ENCODE measurements at regions not wholly inside any gene's neighbourhood (a gene's known extent, or its start where the extent isn't known, plus 50 kb on each side); places are given as distances from the start of the nearest gene placed in this dataset.

DNA sequence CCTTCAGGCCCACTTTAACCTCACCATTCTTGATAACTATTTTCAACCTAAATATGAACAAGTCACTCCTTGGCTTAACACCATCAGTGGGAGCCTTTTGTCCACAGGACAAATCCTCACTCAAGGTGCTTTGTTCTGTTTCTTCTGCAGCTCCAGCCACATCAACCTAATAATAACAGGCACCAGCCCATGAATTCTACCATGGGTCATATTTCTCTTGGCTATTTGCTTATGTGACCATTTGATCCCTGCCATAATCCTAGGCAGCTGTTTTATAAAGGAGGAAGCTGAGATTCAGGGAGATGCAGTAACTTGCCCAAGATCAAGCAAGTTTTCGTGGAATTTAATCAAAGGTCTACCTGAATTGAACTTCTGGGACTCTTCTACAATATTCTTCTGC is 561.3 kb downstream of the DHX35 start:
- no peak for DNase-seq

- no peak for DNase-seq
Measured at GRCh38 chr20:39518654-39519053, 556.5 kb downstream of the DHX35 start.

DNA sequence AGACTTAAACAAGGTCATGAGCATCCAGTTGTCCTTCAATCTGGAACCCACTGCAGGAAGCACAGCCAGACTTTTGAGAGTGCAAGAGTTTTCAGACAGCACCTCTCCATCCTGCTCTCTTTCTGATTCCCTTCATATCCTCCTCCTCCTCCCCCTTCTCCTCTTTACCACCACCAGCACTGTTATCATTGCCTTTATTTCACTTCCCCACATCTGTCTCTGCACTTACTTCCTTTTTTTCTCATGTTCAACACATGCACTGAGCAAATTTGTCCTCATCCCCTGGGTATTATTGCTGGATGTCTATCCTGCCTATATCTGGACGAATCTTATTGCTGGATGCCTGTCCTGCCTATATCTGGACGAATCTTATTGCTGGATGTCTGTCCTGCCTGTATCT is 554.8 kb downstream of the DHX35 start:
- no peak for DNase-seq

DNA sequence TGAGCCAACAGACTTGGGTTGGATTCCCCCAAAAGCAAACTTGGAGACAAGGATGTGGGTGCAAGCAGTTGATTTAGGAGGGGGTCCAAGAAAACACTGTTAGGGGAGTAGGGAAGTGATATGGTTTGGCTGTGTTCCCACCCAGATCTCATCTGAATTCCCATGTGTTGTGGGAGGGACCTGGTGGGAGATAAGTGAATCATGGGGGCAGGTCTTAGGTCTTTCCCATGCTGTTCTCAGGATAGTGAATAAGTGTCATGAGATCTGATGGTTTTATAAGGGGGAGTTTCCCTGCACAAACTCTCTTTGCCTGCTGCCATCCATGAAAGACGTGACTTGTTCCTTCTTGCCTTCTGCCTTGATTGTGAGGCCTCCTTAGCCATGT is 542.6 kb downstream of the DHX35 start:
- DNase-seq, result no peak

DNA sequence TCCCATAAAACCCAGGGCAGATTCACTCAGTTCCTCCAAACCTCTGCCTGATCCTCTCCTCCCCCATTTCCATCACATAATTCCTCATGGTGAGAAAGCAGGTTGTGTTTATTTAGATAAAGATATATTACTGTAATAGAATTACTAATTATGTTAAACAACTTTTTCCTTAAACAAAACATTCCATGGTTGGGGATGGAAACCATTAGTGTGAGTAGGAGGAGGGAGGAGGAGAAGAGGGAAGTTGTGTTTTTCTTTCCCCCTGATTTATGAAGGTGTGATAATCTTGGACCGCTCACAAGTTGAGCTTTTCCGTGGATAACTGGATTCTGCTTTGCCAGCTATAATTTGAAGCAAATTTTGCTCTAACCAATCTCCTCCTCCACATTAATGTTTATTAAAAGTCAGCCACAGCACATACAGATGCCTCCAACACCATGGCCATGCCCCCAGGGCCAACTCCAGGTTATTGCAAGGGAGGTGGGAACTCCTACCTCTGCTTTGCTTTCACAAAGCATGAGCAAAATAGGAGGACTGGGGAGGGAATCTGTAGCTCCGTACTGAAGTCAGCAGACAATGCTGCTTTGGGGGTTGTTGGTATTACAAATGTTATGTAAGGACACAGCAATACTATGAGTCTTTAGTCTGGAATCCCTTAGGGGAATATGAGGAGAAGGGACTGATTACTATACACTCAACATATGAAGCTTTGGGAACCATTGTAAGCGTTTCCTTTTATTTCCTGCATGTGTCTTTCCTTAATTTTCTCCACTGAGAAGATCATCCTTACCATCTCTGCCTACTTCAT is 542.0 kb downstream of the DHX35 start:
- no peak for DNase-seq

DNA sequence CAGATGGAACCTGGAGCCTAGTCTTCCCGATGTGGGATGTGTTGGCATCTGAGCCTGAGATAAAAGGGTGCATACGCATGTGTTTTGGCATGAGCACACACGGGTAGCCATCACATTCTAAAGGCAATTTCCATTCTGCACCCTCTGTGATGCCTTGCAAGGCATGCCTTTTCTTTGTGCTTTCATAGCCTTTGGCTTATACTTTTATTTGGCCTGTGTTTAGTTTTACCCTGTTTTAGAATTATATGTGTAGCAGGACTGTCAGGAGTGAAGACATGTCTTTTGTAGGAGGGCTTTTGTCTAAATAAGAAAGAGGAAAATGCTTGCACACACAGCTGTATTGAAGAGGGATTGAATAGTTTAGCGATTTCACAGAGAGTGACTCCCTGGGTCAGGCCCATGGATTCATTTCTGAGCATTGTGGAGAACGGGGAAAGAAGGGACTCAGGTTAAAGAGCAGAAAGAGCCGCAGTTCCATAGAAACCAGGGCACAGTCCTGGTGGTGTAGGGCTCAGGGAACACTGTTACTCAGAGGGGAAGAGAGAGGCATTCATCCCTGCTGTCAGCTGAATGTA is 530.2 kb downstream of the DHX35 start:
- DNase-seq, result no peak

- DNase-seq, result no peak
Measured at GRCh38 chr20:39491711-39492110, 529.6 kb downstream of the DHX35 start.

DNA sequence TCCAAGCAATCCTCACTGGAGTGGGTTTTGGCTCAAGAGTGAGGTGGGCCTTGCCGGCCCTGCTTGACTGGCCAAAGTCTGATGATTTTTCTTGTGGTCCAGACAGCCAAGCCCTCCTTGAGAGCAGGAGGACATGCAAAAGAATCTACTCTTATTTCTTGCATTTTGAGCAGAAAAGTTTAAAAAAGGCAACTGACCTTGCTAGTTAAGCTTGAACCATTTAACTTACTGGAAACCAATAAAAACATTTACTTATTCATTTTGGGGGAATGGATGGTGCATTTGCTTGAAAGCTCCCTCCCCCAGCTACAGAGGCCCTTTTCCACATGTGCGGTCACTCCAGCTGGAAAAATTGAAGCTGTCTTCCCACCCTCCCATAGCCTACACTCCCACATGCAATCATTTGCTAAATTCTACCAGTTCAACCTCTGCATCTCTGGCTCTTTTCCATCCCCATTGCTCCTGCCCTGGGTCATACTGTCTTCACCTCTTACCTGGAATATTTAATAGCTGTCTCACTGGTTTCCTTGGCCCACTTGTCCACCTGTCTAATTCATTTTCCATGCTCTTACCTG is 527.9 kb downstream of the DHX35 start:
- no peak for DNase-seq

DNA sequence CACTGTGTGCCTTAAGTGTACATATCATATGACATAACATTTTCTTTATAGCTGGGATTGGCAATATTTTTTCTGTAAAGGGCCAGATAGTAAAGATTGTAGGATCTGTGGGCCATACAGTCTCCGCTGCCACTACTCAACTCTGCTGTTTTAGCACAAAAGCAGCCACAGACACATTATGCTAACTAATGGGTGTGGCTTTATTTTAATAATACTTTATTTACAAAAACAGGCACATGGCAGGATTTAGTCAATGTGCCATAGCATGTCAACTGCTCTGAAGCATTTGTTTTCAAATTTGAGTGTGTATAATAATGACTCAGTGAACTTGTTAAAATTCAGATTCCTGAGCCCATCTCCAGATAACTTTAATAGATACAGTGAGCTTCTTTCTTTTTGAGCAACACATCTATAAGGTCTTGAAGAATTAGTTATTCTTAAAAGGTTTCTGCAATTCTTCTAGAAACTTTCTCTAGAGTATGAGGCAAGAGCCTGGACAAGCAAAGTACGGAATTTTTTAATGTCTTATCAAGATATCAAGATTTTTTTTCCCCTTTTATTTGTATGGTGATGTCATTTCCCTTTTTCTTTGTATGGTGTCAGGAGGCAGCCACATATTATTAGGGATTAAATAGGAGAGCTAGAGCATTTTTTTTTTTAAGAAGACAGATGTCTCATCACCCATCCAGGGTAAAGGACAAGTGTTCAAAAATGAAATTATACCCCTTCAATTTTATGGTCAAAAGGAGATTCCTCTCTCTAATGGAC is 518.3 kb downstream of the DHX35 start:
- no peak for DNase-seq

GRCh38 chr20:39479196-39479810 is 517.2 kb downstream of the DHX35 start:
- DNase-seq, result no peak

DNA sequence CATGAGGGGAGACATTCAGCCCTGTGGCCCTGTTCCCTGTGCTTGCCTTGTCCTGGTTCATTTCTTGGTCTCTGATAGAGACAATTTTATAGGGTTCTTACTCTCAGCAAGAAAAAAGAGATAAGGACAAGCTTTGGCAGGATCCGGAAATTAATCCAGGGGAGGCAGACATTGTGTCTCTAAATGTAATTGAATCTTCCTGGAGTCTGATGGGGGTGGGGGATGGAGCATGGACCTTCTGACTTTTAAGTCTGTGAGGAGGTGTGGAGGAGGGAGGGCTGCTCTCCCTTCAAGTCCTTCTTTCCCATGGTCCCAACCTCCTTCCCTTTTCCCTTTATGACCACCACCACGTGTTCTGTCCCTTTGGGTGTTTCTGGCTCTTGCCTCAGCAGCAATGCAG is 512.7 kb downstream of the DHX35 start:
- no peak for DNase-seq

DNA sequence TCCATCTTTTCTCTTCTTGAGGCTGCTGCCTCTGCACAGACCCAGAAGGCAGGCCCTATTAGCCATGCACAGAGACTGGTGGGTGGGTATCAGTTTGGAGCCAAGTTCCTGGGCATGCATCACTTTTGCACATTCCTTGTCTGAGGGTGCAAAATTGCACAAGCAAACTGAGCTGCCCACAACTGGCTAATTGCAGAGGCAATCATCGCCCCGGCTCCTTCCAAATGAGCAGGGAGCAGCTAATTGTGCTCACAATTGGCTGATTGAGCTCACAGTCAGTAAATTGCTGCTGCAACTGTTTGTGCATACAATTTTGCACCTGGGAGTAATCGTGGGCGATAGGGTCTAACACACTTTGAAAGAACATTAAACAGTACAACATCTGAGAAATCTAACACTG is 511.4 kb downstream of the DHX35 start:
- DNase-seq, result no peak

- DNase-seq, result no peak
Measured at GRCh38 chr20:39468703-39469102, 506.6 kb downstream of the DHX35 start.

DNA sequence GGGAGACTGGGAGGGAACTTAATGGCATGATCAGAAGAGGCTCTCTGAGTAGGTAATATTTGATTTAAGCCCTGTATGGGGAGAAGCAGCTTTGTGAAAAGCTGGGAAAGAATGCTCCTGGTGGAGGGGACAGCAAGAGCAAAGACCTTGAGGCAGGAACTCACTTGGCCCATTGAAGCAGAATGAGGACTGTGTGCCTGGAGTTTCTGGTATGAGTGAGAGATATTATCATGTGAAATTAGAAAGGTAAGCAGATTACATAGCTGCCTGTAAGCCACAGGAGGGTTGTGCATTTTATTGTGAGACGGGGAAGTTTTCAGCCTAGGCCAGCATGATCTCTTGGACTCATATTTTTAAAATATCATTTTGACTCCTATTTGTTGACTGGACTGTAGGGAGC is 502.1 kb downstream of the DHX35 start:
- no peak for DNase-seq

GRCh38 chr20:39462416-39462945 is 500.3 kb downstream of the DHX35 start:
- no peak for DNase-seq

DNA sequence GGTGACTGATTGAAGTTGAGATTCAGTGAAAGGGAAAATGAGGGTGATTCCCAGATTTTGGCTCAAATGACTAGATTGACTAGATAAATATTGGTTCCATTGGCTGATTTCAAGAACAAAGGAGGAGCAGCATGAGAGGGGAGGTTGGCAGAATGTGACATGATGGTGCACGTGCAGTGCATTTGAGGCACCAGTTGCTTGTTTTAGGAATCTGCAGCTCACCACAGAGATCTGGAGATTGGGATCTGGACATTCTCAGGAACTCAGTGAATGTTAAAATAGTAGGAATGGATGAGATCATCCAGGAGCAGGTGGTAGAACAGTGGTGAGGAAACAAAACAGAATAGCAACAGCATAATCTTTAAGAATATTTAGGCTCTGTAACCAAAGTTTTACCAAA is 496.3 kb downstream of the DHX35 start:
- DNase-seq, result no peak

DNA sequence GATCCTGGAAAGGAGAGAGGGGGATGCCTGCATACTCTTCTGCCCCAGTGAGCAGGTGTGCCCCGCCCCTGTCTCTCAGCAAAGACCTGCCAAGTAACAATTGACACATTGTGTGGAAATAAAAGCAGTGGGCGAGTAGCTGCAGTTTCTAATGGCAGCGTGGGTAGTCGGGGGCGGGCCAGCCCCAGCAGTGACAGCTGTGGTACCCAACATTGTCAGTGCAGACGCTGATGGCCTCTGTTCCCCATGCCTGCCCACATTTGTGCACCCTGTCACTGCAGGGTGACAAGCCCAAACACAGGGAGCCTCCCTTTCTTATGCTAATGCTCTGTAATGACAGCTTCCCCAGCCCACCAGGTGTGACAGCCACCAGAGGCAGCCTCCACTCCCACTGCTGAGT is 491.7 kb downstream of the DHX35 start:
- DNase-seq, result peak; percentile 5

DNA sequence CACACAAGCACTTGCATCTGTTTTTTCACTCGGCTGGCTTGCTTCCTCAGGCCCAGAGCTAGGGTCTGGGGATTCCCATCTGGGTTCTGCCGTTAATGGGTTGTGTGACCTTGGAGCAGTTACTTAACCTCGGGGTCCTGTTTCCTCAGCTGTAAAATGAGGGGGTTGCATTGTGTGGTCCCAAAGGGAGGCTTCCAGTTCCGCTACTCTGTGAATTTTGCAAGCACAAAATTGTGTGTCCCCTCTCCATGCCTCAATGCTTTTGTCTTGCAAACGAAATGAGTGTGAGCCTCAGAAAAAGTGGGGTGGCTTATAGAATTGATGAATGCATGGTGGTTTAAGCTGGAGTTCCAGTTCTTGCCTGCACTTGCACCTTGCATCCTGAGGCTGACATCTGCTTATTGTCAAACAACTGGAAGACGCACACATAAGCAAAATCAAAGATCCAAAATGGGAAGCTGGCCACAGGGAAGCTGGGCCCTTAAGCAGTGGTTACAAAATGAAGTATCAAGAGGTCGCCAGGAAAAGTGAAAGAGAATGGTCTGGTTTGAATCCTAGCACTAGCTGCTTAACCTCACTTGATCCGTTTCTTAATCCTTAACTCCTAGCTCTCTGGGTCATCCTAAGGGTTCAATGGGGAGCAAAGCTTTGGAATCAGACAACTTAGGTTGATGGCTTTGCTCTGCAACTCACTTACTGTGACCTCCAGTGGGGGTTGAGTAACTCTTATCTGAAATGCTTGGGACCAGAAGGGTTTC is 490.6 kb downstream of the DHX35 start:
- no peak for DNase-seq

DNA sequence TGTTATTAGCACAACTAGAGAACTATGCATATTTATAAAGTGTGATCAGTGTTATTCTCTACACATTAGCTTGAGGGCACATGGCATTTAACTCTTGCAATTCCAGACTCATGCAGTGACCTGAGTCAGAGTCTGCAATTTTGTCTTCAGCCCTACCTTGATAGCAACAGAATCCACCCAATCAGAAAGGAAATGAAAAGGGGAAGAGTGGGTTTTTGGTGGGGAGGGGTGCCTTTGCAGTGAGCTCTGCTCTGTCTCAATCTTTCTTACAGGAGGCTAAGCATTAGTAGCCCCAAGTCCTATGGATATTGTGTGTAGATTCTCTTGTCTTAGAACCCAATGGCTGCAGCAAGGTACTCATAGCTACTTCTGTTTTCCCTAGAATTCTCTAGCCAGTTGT is 489.2 kb downstream of the DHX35 start:
- DNase-seq, result no peak

- no peak for DNase-seq
Measured at GRCh38 chr20:39446397-39446796, 484.3 kb downstream of the DHX35 start.

GRCh38 chr20:39445095-39445494 is 483.0 kb downstream of the DHX35 start:
- DNase-seq, result no peak

- no peak for DNase-seq
Measured at GRCh38 chr20:39433466-39433865, 471.3 kb downstream of the DHX35 start.
